ENCODE measurements at regions not wholly inside any gene's neighbourhood (a gene's known extent, or its start where the extent isn't known, plus 50 kb on each side); places are given as distances from the start of the nearest gene placed in this dataset.

DNA sequence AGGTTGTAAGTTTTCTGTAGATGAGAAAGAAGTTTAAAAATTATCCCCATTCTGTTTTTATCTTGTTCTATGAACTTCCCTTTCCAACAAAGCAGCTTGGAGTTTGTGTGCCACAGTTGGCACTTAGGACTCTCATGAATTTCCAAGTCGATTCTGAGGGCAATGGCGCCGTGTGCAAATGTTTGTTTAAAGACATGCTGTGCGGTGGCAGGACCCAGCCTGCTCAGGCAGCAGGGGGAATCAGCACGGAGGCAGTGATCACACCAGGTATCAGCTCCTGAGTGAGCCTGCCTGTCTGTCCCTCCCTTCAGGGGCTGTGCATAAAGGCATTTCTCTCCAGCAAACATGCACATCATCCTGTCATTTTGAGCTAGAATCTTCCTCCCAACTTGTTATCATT is 109.8 kb upstream of the WDR11 start:
- no peaks in the 10 kb centered on the region for H3K9me3 ChIP-seq
- no peak for DNase-seq
- peaks cover 0 to 14% (median 0%) of the 10 kb centered on the region in 7 donors for H3K27me3 ChIP-seq (replicated peaks in 1 of 7)
- H3K36me3 ChIP-seq = no peaks in the 10 kb centered on the region
- H3K4me3 ChIP-seq = no peak overlapping the region
- 57 to 68% (median 63%) methylated on average over 5 of the region's 5 CpGs for WGBS, 5 donors
- no peaks in the 10 kb centered on the region for H3K4me1 ChIP-seq
- TF ChIP-seq POLR2AphosphoS5 (IDR thresholded peaks at IDR 0.05) (no peak), POLR2A (IDR thresholded peaks at IDR 0.05) (no peak)
- TF ChIP-seq, protein P1, sequence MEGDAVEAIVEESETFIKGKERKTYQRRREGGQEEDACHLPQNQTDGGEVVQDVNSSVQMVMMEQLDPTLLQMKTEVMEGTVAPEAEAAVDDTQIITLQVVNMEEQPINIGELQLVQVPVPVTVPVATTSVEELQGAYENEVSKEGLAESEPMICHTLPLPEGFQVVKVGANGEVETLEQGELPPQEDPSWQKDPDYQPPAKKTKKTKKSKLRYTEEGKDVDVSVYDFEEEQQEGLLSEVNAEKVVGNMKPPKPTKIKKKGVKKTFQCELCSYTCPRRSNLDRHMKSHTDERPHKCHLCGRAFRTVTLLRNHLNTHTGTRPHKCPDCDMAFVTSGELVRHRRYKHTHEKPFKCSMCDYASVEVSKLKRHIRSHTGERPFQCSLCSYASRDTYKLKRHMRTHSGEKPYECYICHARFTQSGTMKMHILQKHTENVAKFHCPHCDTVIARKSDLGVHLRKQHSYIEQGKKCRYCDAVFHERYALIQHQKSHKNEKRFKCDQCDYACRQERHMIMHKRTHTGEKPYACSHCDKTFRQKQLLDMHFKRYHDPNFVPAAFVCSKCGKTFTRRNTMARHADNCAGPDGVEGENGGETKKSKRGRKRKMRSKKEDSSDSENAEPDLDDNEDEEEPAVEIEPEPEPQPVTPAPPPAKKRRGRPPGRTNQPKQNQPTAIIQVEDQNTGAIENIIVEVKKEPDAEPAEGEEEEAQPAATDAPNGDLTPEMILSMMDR (IDR thresholded peaks at IDR 0.05 in 8 of 11, conservative IDR thresholded peaks at IDR 0.05 in 3 of 11) = no peak
- intact Hi-C loops (cut with DNase I; ENCODE audit: low total_unique reads) = no loop called here
- no peak overlapping the region for H3K27ac ChIP-seq

DNA sequence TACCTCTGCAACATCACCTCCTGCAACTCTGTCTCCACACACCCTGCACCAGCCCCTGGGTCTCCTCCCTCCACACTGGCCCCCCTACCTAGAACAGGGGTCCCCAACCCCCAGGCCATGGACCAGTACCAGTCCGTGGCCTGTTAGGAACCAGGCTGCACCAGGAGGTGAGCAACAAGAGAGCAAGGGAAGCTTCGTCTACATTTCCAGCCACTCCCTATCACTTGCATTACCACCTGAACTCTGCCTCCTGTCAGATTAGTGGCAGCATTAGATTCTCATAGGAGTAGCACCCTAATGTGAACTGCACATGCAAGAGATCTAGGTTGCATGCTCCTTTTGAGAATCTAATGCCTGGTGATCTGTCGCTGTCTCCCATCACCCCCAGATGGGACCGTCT is 108.8 kb upstream of the WDR11 start:
- Histone ChIP-seq H3K36me3 (no peaks in the 10 kb centered on the region), H3K27ac (no peak overlapping the region), H3K9me3 (no peaks in the 10 kb centered on the region), H3K4me1 (no peaks in the 10 kb centered on the region), H3K4me3 (no peak overlapping the region), H3K27me3 (replicated peaks in 1 of 7) (peaks cover 0 to 8% (median 0%) of the 10 kb centered on the region in 7 donors)
- TF ChIP-seq, protein P1 (IDR thresholded peaks at IDR 0.05 in 8 of 11, conservative IDR thresholded peaks at IDR 0.05 in 3 of 11) = no peak
- TF ChIP-seq POLR2A (IDR thresholded peaks at IDR 0.05) = no peak
- TF ChIP-seq POLR2AphosphoS5 (IDR thresholded peaks at IDR 0.05) = no peak
- WGBS, 5 donors = 77 to 93% (median 89%) methylated on average over 4 of the region's 4 CpGs
- intact Hi-C loops (cut with DNase I; ENCODE audit: low total_unique reads) = no loop called here
- no peak for DNase-seq

DNA sequence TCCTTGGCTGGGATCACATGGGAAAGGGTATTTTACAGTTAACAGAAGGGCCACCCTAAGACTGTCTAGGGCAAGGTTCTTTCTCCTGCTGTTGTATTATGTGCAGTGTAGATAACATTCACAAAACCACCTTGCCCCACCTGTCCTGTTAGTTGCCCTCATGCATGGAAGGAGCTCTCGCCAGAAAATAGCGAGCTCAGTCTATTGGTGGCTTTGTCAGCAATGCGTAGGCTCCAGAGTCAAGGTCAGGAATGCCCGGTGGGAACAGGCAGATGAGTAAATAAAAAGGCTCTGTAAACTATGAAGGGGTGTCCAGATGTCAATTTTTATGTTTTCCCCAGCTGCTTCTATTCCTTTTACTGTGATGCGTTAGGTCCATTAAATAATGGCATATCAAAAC is 107.1 kb upstream of the WDR11 start:
- Histone ChIP-seq H3K27me3 (replicated peaks in 1 of 7) (peaks cover 0 to 2% (median 0%) of the 10 kb centered on the region in 7 donors), H3K4me3 (no peak overlapping the region), H3K36me3 (no peaks in the 10 kb centered on the region), H3K4me1 (no peaks in the 10 kb centered on the region), H3K9me3 (no peaks in the 10 kb centered on the region), H3K27ac (no peak overlapping the region)
- WGBS, 5 donors = 89 to 94% (median 91%) methylated on average over 5 of the region's 5 CpGs
- DNase-seq = no peak
- TF ChIP-seq POLR2AphosphoS5 (IDR thresholded peaks at IDR 0.05) (no peak), POLR2A (IDR thresholded peaks at IDR 0.05) (no peak)
- TF ChIP-seq, protein P1 (IDR thresholded peaks at IDR 0.05 in 8 of 11, conservative IDR thresholded peaks at IDR 0.05 in 3 of 11) = no peak
- intact Hi-C loops (cut with DNase I; ENCODE audit: low total_unique reads) = no loop called here

DNA sequence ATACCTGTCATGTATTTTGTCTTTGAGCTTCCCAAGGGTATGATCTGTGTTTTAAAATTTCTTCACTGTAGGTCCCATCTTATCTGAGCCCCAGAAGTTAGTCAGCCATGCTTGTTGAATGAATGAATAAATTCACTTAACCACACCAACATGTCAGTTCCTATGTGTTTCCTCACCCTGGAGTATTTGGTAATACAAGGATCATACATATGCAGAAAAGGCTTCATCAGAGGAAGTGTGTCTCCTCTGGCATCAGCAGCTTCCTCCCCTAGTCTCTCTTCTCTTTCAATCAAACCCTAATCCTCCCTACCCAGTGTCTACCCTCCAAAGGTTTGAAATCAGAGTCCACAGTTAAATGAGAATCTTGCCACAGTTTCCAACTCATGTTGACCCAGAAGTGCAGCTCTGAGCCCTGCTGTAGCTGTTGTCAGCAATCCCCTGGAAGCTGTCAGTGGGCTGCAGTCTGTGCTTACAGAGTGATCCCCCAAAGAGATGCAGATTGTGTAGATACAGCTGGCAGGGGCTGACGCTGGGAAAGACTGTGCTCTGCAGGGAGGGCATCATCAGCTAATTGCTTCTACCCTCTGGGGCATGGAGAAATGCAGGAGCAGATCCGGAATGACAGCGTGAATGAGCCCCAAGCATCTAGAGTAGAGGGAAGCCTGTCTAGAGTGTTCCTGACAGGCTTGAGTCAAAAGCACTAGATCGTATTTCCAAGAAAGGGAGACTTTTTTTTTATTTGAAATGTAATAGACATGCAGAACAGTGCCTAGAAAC is 105.0 kb upstream of the WDR11 start:
- Histone ChIP-seq H3K27me3 (replicated peaks in 1 of 7) (no peaks in the 10 kb centered on the region), H3K9me3 (no peaks in the 10 kb centered on the region), H3K4me3 (no peak overlapping the region), H3K4me1 (peaks cover 0 to 9% (median 0%) of the 10 kb centered on the region in 6 donors), H3K27ac (no peak overlapping the region), H3K36me3 (no peaks in the 10 kb centered on the region)
- intact Hi-C loops (cut with DNase I; ENCODE audit: low total_unique reads) = no loop called here
- no peak for DNase-seq
- TF ChIP-seq POLR2A (IDR thresholded peaks at IDR 0.05) (no peak), POLR2AphosphoS5 (IDR thresholded peaks at IDR 0.05) (no peak)
- TF ChIP-seq, protein P1 (IDR thresholded peaks at IDR 0.05 in 8 of 11, conservative IDR thresholded peaks at IDR 0.05 in 3 of 11) = no peak
- WGBS, 5 donors = 56 to 78% (median 74%) methylated on average over 4 of the region's 4 CpGs

All from spleen (tissue), 11 donors.